ENCODE measurements at regions not wholly inside any gene's neighbourhood (a gene's known extent, or its start where the extent isn't known, plus 50 kb on each side); places are given as distances from the start of the nearest gene placed in this dataset.
"Not testable (repeated sequence)": the region's sequence is repeated elsewhere in the genome, so short reads cannot be mapped to it uniquely, and the experiment has no call there.

DNA sequence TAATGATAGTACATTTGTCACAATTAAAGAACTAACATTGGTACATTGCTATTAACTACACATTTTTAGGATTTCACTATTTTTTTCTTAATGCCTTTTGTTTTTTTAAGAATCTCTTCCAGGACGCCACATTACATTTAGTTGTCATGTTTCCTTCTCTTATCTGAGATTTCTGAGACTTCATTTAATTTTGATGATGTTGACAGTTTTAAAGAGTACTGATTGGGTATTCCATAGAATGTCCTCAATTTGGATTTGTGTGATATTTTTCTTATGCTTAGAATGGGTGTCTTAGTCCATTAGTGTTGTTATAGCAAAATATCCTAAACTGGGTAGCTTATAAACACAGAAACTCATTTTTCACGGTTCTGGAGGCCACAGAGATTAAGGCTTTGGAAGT lies 1095.5 kb upstream of the LCORL start:
- no peak for DNase-seq

GRCh38 chr4:19104176-19104575 lies 1082.6 kb upstream of the LCORL start:
- no peak for DNase-seq

DNA sequence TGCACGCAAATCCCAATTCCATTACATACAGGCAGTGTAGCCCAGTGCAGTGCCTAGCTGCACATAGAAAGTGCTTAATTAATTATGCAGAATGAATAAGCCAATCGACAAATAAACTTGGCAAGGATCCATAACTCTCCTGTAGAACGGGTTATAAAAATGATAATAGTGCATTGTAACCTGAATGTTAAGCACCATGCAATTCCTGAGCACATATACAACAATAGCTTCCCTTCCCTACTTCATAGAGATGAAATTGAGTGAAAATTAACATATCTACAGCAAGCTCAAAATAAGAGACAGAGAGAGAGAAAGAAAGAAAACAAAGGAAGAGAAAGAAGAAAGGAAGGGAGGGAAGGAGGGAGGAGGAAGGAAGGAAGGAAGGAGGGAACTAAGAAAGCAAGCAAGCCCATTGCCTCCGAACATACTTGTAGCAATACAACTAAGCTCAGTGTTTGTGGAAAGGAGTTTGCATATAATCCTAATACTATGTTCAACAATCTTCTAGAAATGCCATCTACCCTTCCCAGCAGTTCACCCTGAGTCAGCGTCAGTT lies 1074.0 kb upstream of the LCORL start:
- no peak for DNase-seq

DNA sequence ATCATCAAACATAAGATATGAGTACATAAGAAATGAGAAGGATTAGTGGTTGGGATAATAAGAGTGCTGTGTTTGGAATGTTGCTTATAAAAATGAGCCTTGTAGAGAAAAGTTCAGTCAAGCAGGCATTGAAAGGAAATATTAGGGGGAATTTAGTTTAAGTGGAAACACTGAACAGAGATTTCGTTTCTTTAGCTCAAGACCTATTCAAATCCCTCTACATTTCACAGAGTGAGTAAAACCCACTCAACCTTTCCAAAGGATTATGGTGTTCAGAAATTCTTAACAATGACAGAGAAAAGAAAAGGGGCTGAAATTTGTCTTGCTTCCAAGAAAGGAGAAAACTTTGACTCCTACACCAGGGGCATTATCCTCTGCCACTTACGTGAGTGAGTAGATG lies 1072.4 kb upstream of the LCORL start:
- DNase-seq, result no peak

DNA sequence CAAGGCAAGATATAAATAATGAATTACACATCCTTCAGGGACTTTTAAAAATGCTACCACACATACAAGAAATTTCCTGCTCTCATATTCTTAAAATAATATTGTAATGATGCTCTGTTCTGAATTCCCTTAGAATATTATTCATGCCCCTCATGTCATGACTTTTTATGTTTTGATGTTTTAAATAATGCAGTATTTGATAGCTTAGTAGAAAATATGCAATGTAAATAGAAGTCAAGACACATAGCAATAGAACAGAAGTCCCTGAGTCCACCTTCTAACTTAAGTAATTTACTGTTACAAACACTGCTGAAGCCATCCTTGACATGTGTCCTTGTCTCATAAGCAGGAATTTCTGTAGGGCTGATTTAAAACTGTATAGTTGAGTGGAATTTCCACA lies 1071.2 kb upstream of the LCORL start:
- no peak for DNase-seq

DNA sequence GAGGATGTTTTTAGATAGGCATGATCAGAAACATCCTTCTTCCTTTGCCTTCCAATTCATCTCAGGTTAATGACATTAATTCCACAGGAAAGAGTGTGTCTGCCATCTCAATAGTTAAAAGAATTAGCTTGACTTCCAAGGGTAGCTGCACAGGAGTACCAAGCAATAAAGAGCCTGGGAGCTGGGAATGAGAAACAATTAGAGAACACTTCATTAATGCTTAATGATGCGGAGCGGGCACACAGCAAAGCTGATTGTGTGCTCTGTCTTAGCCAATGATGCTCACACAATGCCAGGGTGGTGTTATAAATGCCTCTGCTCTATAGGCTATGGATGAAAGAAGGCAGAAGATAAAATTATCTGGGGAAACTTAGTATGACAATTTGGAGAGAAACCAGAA lies 1052.5 kb upstream of the LCORL start:
- DNase-seq, result no peak

DNA sequence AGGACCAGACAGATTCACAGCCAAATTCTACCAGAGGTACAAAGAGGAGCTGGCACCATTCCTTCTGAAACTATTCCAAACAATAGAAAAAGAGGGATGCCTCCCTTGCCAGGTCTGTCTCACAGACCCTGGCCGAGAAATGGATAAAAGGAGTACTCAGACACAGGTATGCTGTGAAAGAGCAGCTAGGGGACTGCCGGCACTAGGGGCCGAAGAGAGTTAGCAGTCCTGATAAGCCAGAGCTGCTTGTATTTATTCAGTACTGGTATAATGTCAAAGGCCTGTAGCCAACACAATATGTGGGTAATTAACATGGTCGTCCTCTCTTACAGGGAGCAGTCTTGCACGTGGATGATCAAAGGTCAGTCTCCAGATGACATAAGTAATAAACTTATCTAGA lies 1042.1 kb upstream of the LCORL start:
- no peak for DNase-seq

GRCh38 chr4:19054916-19055315 lies 1033.4 kb upstream of the LCORL start:
- DNase-seq, result no peak

DNA sequence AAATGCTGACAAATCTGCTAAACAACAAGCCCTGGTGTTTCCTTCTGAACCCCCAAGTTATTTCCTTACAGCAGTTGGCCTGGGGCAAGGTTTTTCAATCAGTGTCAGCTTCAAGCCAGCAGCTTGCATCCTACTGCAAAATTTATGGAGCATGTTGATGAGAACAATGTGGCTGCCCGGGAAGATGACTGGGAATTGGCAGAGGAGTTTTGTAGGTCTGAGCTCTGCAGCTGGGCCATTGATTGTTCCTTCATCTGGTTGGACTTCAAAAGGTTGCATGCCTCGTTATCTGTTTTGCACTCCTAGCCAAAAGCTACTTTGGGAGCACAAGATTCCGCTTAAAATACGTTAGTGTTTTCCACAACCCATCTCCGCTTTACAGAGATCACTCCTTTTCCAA lies 1030.3 kb upstream of the LCORL start:
- DNase-seq, result no peak

- DNase-seq, result no peak
Measured at GRCh38 chr4:19047279-19047880, 1025.8 kb upstream of the LCORL start.

GRCh38 chr4:19039816-19040215 lies 1018.3 kb upstream of the LCORL start:
- DNase-seq, result no peak

DNA sequence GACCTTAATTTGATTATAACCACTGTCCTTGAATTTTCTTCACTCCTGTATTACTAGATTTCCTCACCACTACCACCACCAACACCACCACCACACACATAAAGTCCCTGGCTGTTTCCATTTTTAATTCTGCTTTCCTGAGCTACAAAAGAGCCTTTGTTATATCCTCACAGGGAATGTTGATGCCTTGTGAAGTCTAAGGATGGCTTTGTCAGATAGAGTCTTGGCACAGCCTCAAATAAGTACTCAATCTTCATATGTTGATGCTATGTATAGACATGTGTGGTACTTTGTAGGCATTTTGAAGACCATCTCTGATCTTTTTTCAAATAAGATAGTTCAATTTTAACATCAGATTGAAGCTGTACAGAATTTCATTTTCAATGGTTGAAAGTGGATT lies 1016.7 kb upstream of the LCORL start:
- no peak for DNase-seq

GRCh38 chr4:19033816-19034733 lies 1012.5 kb upstream of the LCORL start:
- DNase-seq, result no peak

DNA sequence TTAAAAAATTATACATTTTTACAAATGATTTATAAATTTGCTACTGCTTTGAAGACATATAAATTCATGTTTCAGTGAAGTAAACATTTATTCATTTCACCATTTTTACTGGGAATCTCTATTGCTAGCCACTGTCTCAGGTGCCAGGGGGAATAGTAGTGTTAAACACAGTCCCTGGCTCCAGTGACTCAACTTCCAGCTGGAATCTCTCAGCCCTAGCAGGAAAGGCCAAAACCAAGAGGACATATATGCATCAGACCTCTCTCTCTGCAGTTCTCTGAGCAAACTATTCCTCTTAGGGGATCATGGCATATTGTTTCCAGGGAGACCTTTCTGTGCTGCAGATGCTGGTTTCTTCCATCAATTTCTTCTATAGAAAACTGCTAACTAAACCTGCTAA lies 1009.0 kb upstream of the LCORL start:
- DNase-seq, result no peak

GRCh38 chr4:19030048-19030447 lies 1008.5 kb upstream of the LCORL start:
- no peak for DNase-seq

GRCh38 chr4:19026281-19026680 lies 1004.7 kb upstream of the LCORL start:
- DNase-seq, result no peak

DNA sequence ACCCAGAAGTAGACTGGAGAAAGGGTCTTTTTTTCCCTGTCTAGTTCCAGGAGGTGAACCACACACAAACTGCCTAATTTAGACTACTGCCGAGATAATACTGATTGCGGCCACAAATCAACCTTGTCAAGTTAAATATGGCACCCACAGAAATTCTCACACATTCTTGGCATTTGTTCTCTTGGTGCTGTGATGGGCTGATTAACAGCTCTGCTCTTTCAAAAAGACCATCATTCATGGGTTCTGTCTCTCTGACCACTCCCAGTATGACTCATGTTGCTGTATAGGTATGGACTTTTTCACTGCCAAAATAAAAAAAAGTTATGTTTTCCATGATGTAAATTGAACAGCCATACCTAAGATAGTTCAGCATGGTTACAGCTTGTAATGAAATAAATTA lies 1003.5 kb upstream of the LCORL start:
- DNase-seq, result no peak

DNA sequence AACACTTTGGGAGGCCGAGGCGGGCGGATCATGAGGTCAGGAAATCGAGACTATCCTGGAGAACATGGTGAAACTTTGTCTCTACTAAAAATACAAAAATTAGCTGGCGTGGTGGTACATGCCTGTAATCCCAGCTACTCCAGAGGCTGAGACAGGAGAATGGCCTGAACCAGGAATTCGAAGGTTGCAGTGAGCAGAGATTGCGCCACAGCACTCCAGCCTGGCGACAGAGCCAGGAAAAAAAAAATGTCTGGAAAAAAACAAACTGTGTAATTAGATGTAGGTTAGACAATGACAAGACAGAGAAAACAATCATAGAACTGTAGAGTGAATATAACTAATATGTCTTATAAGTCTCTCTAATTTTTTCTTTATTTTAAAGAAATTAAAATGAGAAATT lies 1002.5 kb upstream of the LCORL start:
- DNase-seq, result no peak

- DNase-seq, result no peak
Measured at GRCh38 chr4:19021617-19022016, 1000.1 kb upstream of the LCORL start.

GRCh38 chr4:19016550-19016949 lies 995.0 kb upstream of the LCORL start:
- DNase-seq, result not testable (repeated sequence)

- DNase-seq, result no peak
Measured at GRCh38 chr4:19014594-19014993, 993.0 kb upstream of the LCORL start.

DNA sequence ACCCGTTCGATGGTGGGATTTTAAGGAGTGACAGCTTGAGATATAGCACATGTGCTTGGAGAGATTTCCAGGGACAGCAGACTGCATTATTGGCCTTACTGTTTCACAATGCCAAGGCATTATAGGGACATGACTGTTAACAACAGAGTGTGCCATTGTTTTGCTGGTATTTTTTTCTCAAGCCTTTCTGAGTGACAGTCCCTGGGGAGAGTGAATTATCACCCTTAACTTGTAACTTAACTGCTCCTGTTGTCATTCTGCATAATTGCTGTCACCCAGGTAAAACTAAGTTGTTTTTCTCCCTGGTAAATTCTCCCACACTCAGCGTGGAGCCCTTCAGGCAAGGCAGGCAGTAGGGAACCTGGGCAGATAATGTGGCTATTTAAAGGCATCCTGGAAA lies 989.2 kb upstream of the LCORL start:
- DNase-seq, result no peak

DNA sequence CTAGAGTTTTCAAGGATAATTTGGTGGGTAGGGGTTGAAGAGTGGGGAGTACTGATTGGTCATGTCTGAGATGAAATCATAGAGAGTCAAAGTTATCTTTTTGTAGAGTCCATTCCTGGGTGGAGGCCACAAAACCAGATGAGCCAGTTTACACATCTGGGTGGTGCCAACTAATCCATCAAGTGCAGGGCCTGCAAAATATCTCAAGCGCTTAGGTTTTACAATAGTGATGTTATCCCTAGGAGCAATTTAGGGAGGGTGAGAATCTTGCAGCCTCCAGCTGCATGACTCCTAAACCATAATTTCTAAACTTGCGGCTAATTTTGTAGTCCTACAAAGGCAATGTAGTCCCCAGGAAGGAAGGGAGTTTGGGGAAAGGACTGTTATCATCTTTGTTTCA lies 988.3 kb upstream of the LCORL start:
- no peak for DNase-seq

DNA sequence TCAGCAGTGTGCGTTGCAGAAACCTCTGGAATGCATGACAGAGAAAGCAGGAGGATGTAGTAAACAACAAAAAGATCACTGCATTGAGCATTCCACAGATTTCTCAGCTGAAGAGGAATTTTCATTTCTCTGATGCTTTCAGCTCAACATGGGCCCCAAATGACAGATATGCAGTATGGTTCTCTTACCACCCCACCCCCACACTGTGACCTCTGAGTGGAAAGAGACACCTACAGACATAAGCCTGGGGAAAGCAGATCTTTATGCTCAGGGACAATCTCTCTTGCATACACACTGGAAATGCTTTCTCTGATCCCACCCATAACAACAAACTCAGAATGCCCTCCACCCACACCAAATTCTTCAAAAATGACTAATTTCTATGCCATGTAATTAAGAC lies 983.7 kb upstream of the LCORL start:
- no peak for DNase-seq

Measured in NCI-H510A (cell line).